H1 (cell line): ENCODE measurements at regions not wholly inside any gene's neighbourhood (a gene's known extent, or its start where the extent isn't known, plus 50 kb on each side); places are given as distances from the start of the nearest gene placed in this dataset.
A peak's percentile ranks its signal among the peaks of the same experiment; 100 is the strongest.

Experiments
- CTCF ChIA-PET: fragments of 300-600 bp; sonication (Branson Sonifier 250); formaldehyde crosslinking; loops from one replicate; lab custom pipeline; 2021; ENCODE audit not compliant: partially characterized antibody; lab: Charles Lee
- POLR2A ChIA-PET: fragments of 300-600 bp; sonication (Branson Sonifier 250); formaldehyde crosslinking; loops from one replicate; lab custom pipeline; 2021; ENCODE audit warnings: inconsistent platforms; ENCODE audit not compliant: partially characterized antibody; lab: Charles Lee
- DNase-seq, 2 experiments: peaks; one replicate each; pipeline versions ENCODE4 v3.0.0 to v3.0.0-alpha.2; 2010 to 2022; ENCODE audit warnings: low spot score in 2 of 2, low read depth in 1 of 2, mixed read lengths in 1 of 2
- FAIRE-seq: peaks from 2 replicates; lab custom pipeline; 2011; peaks lifted over from hg19 to GRCh38; lab: Jason Lieb, UNC
- H2AFZ ChIP-seq: 2 replicates; pipeline ENCODE4 v1.8.1; 2012; ENCODE audit warnings: low read length, inconsistent platforms
- H2AK5ac ChIP-seq: 2 replicates; pipeline ENCODE4 v1.6.1; 2013; ENCODE audit warnings: low read depth, low read length
- H2BK120ac ChIP-seq: replicated peaks from 2 replicates; pipeline ENCODE3; 2013; ENCODE audit warnings: low read depth, low read length, inconsistent platforms
- H2BK12ac ChIP-seq: 2 replicates; pipeline ENCODE4 v1.6.1; 2013; ENCODE audit warnings: low read depth, low read length
- H2BK15ac ChIP-seq: 2 replicates; pipeline ENCODE4 v1.6.1; 2013; ENCODE audit warnings: low read length
- H2BK20ac ChIP-seq: 2 replicates; pipeline ENCODE4 v1.6.1; 2013; ENCODE audit warnings: low read length
- H2BK5ac ChIP-seq: 2 replicates; pipeline ENCODE4 v1.6.1; 2013; ENCODE audit warnings: low read depth, low read length
- H3K14ac ChIP-seq: 2 replicates; pipeline ENCODE4 v1.6.1; 2013; ENCODE audit warnings: inconsistent platforms; ENCODE audit not compliant: insufficient read length
- H3K18ac ChIP-seq: 2 replicates; pipeline ENCODE4 v1.6.1; 2013; ENCODE audit warnings: low read length; ENCODE audit errors: extremely low read depth
- H3K23ac ChIP-seq: 2 replicates; pipeline ENCODE4 v1.6.1; 2013; ENCODE audit warnings: inconsistent platforms; ENCODE audit not compliant: insufficient read length
- H3K23me2 ChIP-seq: 2 replicates; pipeline ENCODE4 v1.6.1; 2013; ENCODE audit warnings: low read depth, low read length
- H3K27ac ChIP-seq: 2 replicates; pipeline ENCODE4 v1.6.1; 2011; ENCODE audit warnings: low read depth, low read length, inconsistent platforms
- H3K27me3 ChIP-seq, 4 experiments: replicated peaks in 1 of 4; 1 replicate in 1 of 4; 2 replicates in 3 of 4; pipeline versions ENCODE4 v1.6.1 to v1.8.1; 2011 to 2013; ENCODE audit warnings: low read length in 3 of 4, mild to moderate bottlenecking in 3 of 4, inconsistent platforms in 2 of 4, mixed read lengths in 2 of 4, moderate library complexity in 1 of 4; ENCODE audit not compliant: control insufficient read depth in 3 of 4, insufficient read depth in 3 of 4; ENCODE audit errors: extremely low read depth in 1 of 4
- H3K36me3 ChIP-seq, 4 experiments: 2 replicates each; pipeline versions ENCODE4 v1.6.1 to v1.8.1; 2011 to 2013; ENCODE audit warnings: mild to moderate bottlenecking in 4 of 4, low read length in 3 of 4, moderate library complexity in 2 of 4, control low read depth in 1 of 4, inconsistent platforms in 1 of 4; ENCODE audit not compliant: insufficient read depth in 4 of 4, control insufficient read depth in 2 of 4
- H3K4ac ChIP-seq: replicated peaks from 2 replicates; pipeline ENCODE3; 2013; ENCODE audit warnings: low read length, low read depth, mixed read lengths, inconsistent platforms; ENCODE audit not compliant: insufficient read length
- H3K4me1 ChIP-seq, 4 experiments: replicated peaks in 1 of 4; 1 replicate in 1 of 4; 2 replicates in 3 of 4; pipeline versions ENCODE4 v1.6.1 to v1.8.1; 2011 to 2013; ENCODE audit warnings: low read length in 3 of 4, inconsistent platforms in 2 of 4, mixed read lengths in 1 of 4; ENCODE audit not compliant: insufficient read depth in 4 of 4, control insufficient read depth in 3 of 4
- H3K4me2 ChIP-seq, 2 experiments: 2 replicates each; pipeline versions ENCODE4 v1.6.1 to v1.8.1; 2011 to 2013; ENCODE audit warnings: low read depth in 2 of 2, low read length in 2 of 2, control low read depth in 1 of 2, inconsistent platforms in 1 of 2, mild to moderate bottlenecking in 1 of 2; ENCODE audit not compliant: insufficient read depth in 1 of 2
- H3K4me3 ChIP-seq, 4 experiments: fragments of 200-600, 300-600 bp in 1 of 4; sonication (generic), shearing (Covaris generic), sonication (Bioruptor Twin) in 1 of 4; 2 replicates each; pipeline versions ENCODE4 v1.5.1 to v1.8.1; 2011 to 2016; ENCODE audit warnings: low read length in 4 of 4, low read depth in 3 of 4, control low read depth in 2 of 4, inconsistent platforms in 2 of 4, mild to moderate bottlenecking in 2 of 4, mixed read lengths in 1 of 4, moderate library complexity in 1 of 4; ENCODE audit not compliant: insufficient read depth in 2 of 4; ENCODE audit errors: extremely low read depth in 1 of 4
- H3K56ac ChIP-seq: replicated peaks from 2 replicates; pipeline ENCODE3; 2013; ENCODE audit warnings: low read depth, mild to moderate bottlenecking, mixed read lengths, low read length, inconsistent platforms; ENCODE audit not compliant: insufficient read length
- H3K79me1 ChIP-seq: 2 replicates; pipeline ENCODE4 v1.6.1; 2013; ENCODE audit warnings: low read depth, low read length, control low read depth
- H3K79me2 ChIP-seq, 2 experiments: 2 replicates each; pipeline versions ENCODE4 v1.6.1 to v1.8.1; 2012 to 2013; ENCODE audit warnings: low read length in 2 of 2, mild to moderate bottlenecking in 2 of 2, inconsistent platforms in 1 of 2; ENCODE audit not compliant: insufficient read depth in 2 of 2, control insufficient read depth in 1 of 2
- H3K9ac ChIP-seq, 4 experiments: replicated peaks in 1 of 4; 1 replicate in 1 of 4; 2 replicates in 3 of 4; pipeline versions ENCODE4 v1.6.1 to v1.8.1; 2011 to 2013; ENCODE audit warnings: low read depth in 3 of 4, low read length in 3 of 4, control low read depth in 2 of 4, mild to moderate bottlenecking in 2 of 4, moderate library complexity in 2 of 4, inconsistent platforms in 1 of 4; ENCODE audit errors: extremely low read depth in 1 of 4
- H3K9me3 ChIP-seq, 2 experiments: 2 replicates each; pipeline versions ENCODE4 v1.6.1 to v1.8.1; 2012 to 2013; ENCODE audit warnings: mild to moderate bottlenecking in 2 of 2, moderate library complexity in 2 of 2, control low read depth in 1 of 2, inconsistent platforms in 1 of 2, low read depth in 1 of 2, low read length in 1 of 2, mixed read lengths in 1 of 2; ENCODE audit not compliant: insufficient read depth in 2 of 2
- H4K20me1 ChIP-seq, 2 experiments: replicated peaks in 1 of 2; 2 replicates each; pipeline versions ENCODE3 to v1.8.1; 2011 to 2013; ENCODE audit warnings: inconsistent platforms in 2 of 2, low read length in 2 of 2, mild to moderate bottlenecking in 1 of 2; ENCODE audit not compliant: insufficient read depth in 2 of 2, control insufficient read depth in 1 of 2
- H4K5ac ChIP-seq: 2 replicates; pipeline ENCODE4 v1.6.1; 2013; ENCODE audit warnings: low read length, low read depth, mixed read lengths, inconsistent platforms; ENCODE audit not compliant: insufficient read length
- H4K8ac ChIP-seq: 2 replicates; pipeline ENCODE4 v1.8.0; 2013; ENCODE audit warnings: mild to moderate bottlenecking, moderate library complexity, low read length, inconsistent platforms; ENCODE audit not compliant: insufficient read depth; ENCODE audit errors: extremely low read depth
- H4K91ac ChIP-seq: replicated peaks from 2 replicates; pipeline ENCODE3; 2013; ENCODE audit warnings: low read length, mixed read lengths, inconsistent platforms; ENCODE audit not compliant: insufficient read length
- E2F6 ChIP-seq: IDR thresholded peaks from 2 replicates; pipeline ENCODE4 v1.6.1; 2012; ENCODE audit warnings: inconsistent platforms
- KDM4A ChIP-seq: IDR thresholded peaks from one replicate; pipeline ENCODE4 v1.7.1; 2012; ENCODE audit warnings: low read depth, mild to moderate bottlenecking, moderate library complexity, low read length, inconsistent platforms; ENCODE audit not compliant: severe bottlenecking
- WGBS, 2 experiments: shearing (Covaris generic) in 1 of 2; methylation state at CpG; one replicate each; pipeline versions ENCODE4 v1.1.6 to v1.1.7; 2013 to 2015; ENCODE audit warnings: low lambda C conversion rate in 2 of 2, mixed read lengths in 2 of 2, inconsistent platforms in 1 of 2, low coverage in 1 of 2, missing lambda C conversion rate in 1 of 2; ENCODE audit not compliant: insufficient replicate concordance in 2 of 2, insufficient coverage in 1 of 2, insufficient read length in 1 of 2; ENCODE audit errors: extremely low coverage in 1 of 2, missing lambda C conversion rate in 1 of 2; 5-methylcytosine and 5-hydroxymethylcytosine counted together

GRCh38 chr10:59025981-59026765 is 150.3 kb upstream of the PHYHIPL start:
- no peak overlapping the region for H3K4me2 ChIP-seq
- H3K36me3 ChIP-seq, result no peaks in the 10 kb centered on the region
- no peak overlapping the region; the same call in 1 of the 2 replicates for H2AFZ ChIP-seq
- no peaks in the 10 kb centered on the region for H3K23me2 ChIP-seq
- H2AK5ac ChIP-seq, result no peak overlapping the region
- no peaks in the 10 kb centered on the region for H4K20me1 ChIP-seq
- H2BK15ac ChIP-seq, result no peak overlapping the region
- H3K79me2 ChIP-seq, result no peaks in the 10 kb centered on the region
- no peak overlapping the region for H2BK5ac ChIP-seq
- H2BK120ac ChIP-seq, result no peak overlapping the region
- no peaks in the 10 kb centered on the region for H3K9me3 ChIP-seq
- POLR2A ChIA-PET, result no interaction called here
- no peak overlapping the region for H3K23ac ChIP-seq
- no peak overlapping the region for H3K14ac ChIP-seq
- TF ChIP-seq KDM4A (no peak), E2F6 (peak; percentile 61)
- DNase-seq (no peak), FAIRE-seq (no peak)
- no peak overlapping the region for H3K4ac ChIP-seq
- H4K5ac ChIP-seq, result no peak overlapping the region
- no peaks in the 10 kb centered on the region for H3K4me1 ChIP-seq
- H3K18ac ChIP-seq, result no peak overlapping the region
- no peaks in the 10 kb centered on the region for H3K27me3 ChIP-seq
- H3K9ac ChIP-seq, result no peak overlapping the region
- CTCF ChIA-PET, result interaction anchor here (0.9 kb wide), 1 partner anchor 73 kb away, joined by 3 read pairs; no protein-coding TSS in a partner anchor
- no peak overlapping the region for H2BK12ac ChIP-seq
- no peak overlapping the region for H3K56ac ChIP-seq
- no peak overlapping the region for H4K8ac ChIP-seq
- WGBS, 2 experiments, result 88% methylated on average over 23 of the region's 23 CpGs; no CpG with 5 or more reads in 1 of the 2 experiments
- H4K91ac ChIP-seq, result no peak overlapping the region
- no peaks in the 10 kb centered on the region for H3K79me1 ChIP-seq
- no peak overlapping the region for H3K4me3 ChIP-seq
- H2BK20ac ChIP-seq, result no peak overlapping the region
- H3K27ac ChIP-seq, result no peak overlapping the region
